Neuronal stem cell (in vitro differentiated cells): ENCODE measurements at regions not wholly inside any gene's neighbourhood (a gene's known extent, or its start where the extent isn't known, plus 50 kb on each side); places are given as distances from the start of the nearest gene placed in this dataset.

Experiments
- DNase-seq: peaks from one replicate; pipeline ENCODE4 v3.0.0-alpha.2; 2013; ENCODE audit warnings: low spot score
- H2AFZ ChIP-seq: one replicate; pipeline ENCODE4 v1.6.1; 2013; ENCODE audit warnings: mild to moderate bottlenecking, low read length, inconsistent platforms
- H2AK5ac ChIP-seq: 2 replicates; pipeline ENCODE4 v1.6.1; 2013; ENCODE audit warnings: low read depth, mild to moderate bottlenecking, inconsistent platforms, low read length, moderate library complexity, mixed read lengths
- H2BK120ac ChIP-seq: 2 replicates; pipeline ENCODE4 v1.6.1; 2013; ENCODE audit warnings: low read depth, mild to moderate bottlenecking, inconsistent platforms, low read length, moderate library complexity, mixed read lengths
- H2BK12ac ChIP-seq: one replicate; pipeline ENCODE4 v1.6.1; 2013; ENCODE audit warnings: low read length, inconsistent platforms
- H2BK15ac ChIP-seq: 2 replicates; pipeline ENCODE4 v1.6.1; 2013; ENCODE audit warnings: mild to moderate bottlenecking, low read length, inconsistent platforms, mixed read lengths
- H2BK5ac ChIP-seq: one replicate; pipeline ENCODE4 v1.6.1; 2013; ENCODE audit warnings: inconsistent platforms, mild to moderate bottlenecking, low read length, moderate library complexity
- H3K14ac ChIP-seq: one replicate; pipeline ENCODE4 v1.6.1; 2013; ENCODE audit warnings: low read length, inconsistent platforms
- H3K18ac ChIP-seq: 2 replicates; pipeline ENCODE4 v1.6.1; 2013; ENCODE audit warnings: low read length, inconsistent platforms
- H3K23ac ChIP-seq: 2 replicates; pipeline ENCODE4 v1.6.1; 2013; ENCODE audit warnings: low read depth, mild to moderate bottlenecking, mixed read lengths, low read length, inconsistent platforms; ENCODE audit not compliant: poor library complexity
- H3K27ac ChIP-seq: replicated peaks from 3 replicates; pipeline ENCODE4 v1.5.1; 2013; ENCODE audit warnings: low read length, inconsistent platforms
- H3K27me3 ChIP-seq, 3 experiments: 2 replicates each; pipeline ENCODE4 v1.6.1; 2013; ENCODE audit warnings: low read length in 3 of 3, mild to moderate bottlenecking in 2 of 3, inconsistent platforms in 1 of 3, low read depth in 1 of 3, mixed read lengths in 1 of 3, moderate library complexity in 1 of 3; ENCODE audit not compliant: control insufficient read depth in 3 of 3, insufficient read depth in 3 of 3
- H3K36me3 ChIP-seq, 2 donors: replicated peaks in 1 of 2; 2 replicates each; pipeline ENCODE4 v1.6.1; 2013; ENCODE audit warnings: low read length in 2 of 2; ENCODE audit not compliant: control insufficient read depth in 2 of 2, insufficient read depth in 2 of 2
- H3K4ac ChIP-seq: 2 replicates; pipeline ENCODE4 v1.6.1; 2013; ENCODE audit warnings: inconsistent platforms, mild to moderate bottlenecking, low read length, moderate library complexity
- H3K4me1 ChIP-seq, 2 donors: 1 replicate in 1 of 2; 2 replicates in 1 of 2; pipeline ENCODE4 v1.6.1; 2013; ENCODE audit warnings: low read length in 2 of 2, low read depth in 1 of 2; ENCODE audit not compliant: control insufficient read depth in 2 of 2, insufficient read depth in 1 of 2
- H3K4me2 ChIP-seq: one replicate; pipeline ENCODE4 v1.6.1; 2013; ENCODE audit warnings: mild to moderate bottlenecking, low read length, inconsistent platforms; ENCODE audit not compliant: insufficient read depth, poor library complexity, severe bottlenecking
- H3K4me3 ChIP-seq, 2 donors: 2 replicates each; pipeline ENCODE4 v1.5.1; 2013; ENCODE audit warnings: low read length in 2 of 2, mild to moderate bottlenecking in 2 of 2, inconsistent platforms in 1 of 2, moderate library complexity in 1 of 2
- H3K79me1 ChIP-seq: one replicate; pipeline ENCODE4 v1.6.1; 2013; ENCODE audit warnings: low read depth, mild to moderate bottlenecking, inconsistent platforms, low read length, moderate library complexity
- H3K9ac ChIP-seq: one replicate; pipeline ENCODE4 v1.6.1; 2013; ENCODE audit warnings: mild to moderate bottlenecking, low read depth, low read length, inconsistent platforms; ENCODE audit not compliant: poor library complexity
- H3K9me3 ChIP-seq, 2 donors: replicated peaks in 1 of 2; 2 replicates each; pipeline versions ENCODE3 to v1.6.1; 2013; ENCODE audit warnings: low read length in 2 of 2, mild to moderate bottlenecking in 2 of 2, inconsistent platforms in 1 of 2, low read depth in 1 of 2, mixed read lengths in 1 of 2, moderate library complexity in 1 of 2; ENCODE audit not compliant: control insufficient read depth in 2 of 2, insufficient read depth in 1 of 2
- H4K8ac ChIP-seq: one replicate; pipeline ENCODE4 v1.6.1; 2013; ENCODE audit warnings: low read depth, mild to moderate bottlenecking, inconsistent platforms, low read length, moderate library complexity
- H4K91ac ChIP-seq: one replicate; pipeline ENCODE4 v1.6.1; 2013; ENCODE audit warnings: low read length, low read depth, mild to moderate bottlenecking, inconsistent platforms; ENCODE audit not compliant: poor library complexity
- WGBS, 2 donors: extraction: QIAGEN DNeasy Blood & Tissue Kit; methylation state at CpG; one replicate each; pipeline ENCODE4 v1.1.7; 2013; ENCODE audit warnings: missing lambda C conversion rate in 2 of 2, mixed read lengths in 1 of 2; ENCODE audit not compliant: insufficient read length in 2 of 2, insufficient replicate concordance in 1 of 2; ENCODE audit errors: extremely low coverage in 2 of 2; 5-methylcytosine and 5-hydroxymethylcytosine counted together

GRCh38 chr3:193842029-193842798 is 249.2 kb downstream of the OPA1 start:
- Histone ChIP-seq H2AFZ (peak overlapping the region; percentile 45), H4K8ac (no peak overlapping the region), H3K18ac (no peak overlapping the region), H3K27ac (no peak overlapping the region), H2AK5ac (no peak overlapping the region), H3K4me1 (no peaks in the 10 kb centered on the region), H2BK5ac (no peak overlapping the region), H3K9me3 (peaks cover 0 to 16% of the 10 kb centered on the region in 2 donors), H3K79me1 (no peaks in the 10 kb centered on the region), H3K14ac (no peak overlapping the region), H2BK120ac (no peak overlapping the region), H3K9ac (no peak overlapping the region), H3K36me3 (no peaks in the 10 kb centered on the region), H2BK15ac (no peak overlapping the region), H4K91ac (no peak overlapping the region), H3K4me3 (no peak overlapping the region), H3K23ac (no peak overlapping the region), H3K4ac (no peak overlapping the region), H2BK12ac (no peak overlapping the region), H3K27me3 (no peaks in the 10 kb centered on the region), H3K4me2 (no peak overlapping the region)
- no CpG with 5 or more reads among the region's 16 CpGs for WGBS, 2 donors
- no peak for DNase-seq

- no peaks in the 10 kb centered on the region for H3K36me3 ChIP-seq
- no peak overlapping the region for H2BK120ac ChIP-seq
- H3K14ac ChIP-seq, result no peak overlapping the region
- H3K27me3 ChIP-seq, result no peaks in the 10 kb centered on the region
- no peaks in the 10 kb centered on the region for H3K4me1 ChIP-seq
- H3K79me1 ChIP-seq, result no peaks in the 10 kb centered on the region
- no peak for DNase-seq
- no peak overlapping the region for H2AK5ac ChIP-seq
- no peak overlapping the region for H3K27ac ChIP-seq
- H3K4ac ChIP-seq, result no peak overlapping the region
- H3K23ac ChIP-seq, result peak overlapping the region; percentile 49
- no peak overlapping the region for H4K8ac ChIP-seq
- H2BK12ac ChIP-seq, result no peak overlapping the region
- H3K9me3 ChIP-seq, result peaks cover 0 to 16% of the 10 kb centered on the region in 2 donors
- H2BK5ac ChIP-seq, result no peak overlapping the region
- no peak overlapping the region for H3K9ac ChIP-seq
- no peak overlapping the region for H3K4me2 ChIP-seq
- peak overlapping the region; percentile 45 for H2AFZ ChIP-seq
- no peak overlapping the region for H3K4me3 ChIP-seq
- no peak overlapping the region for H4K91ac ChIP-seq
- peak overlapping the region; percentile 34 for H3K18ac ChIP-seq
- H2BK15ac ChIP-seq, result no peak overlapping the region
- no CpG with 5 or more reads among the region's 13 CpGs for WGBS, 2 donors
These were observed 249.9 kb downstream of the OPA1 start for GRCh38 chr3:193842832-193843473.

- no peak overlapping the region for H2BK120ac ChIP-seq
These were observed 250.7 kb downstream of the OPA1 start for GRCh38 chr3:193843474-193844301.

GRCh38 chr3:193844472-193844871 is 251.5 kb downstream of the OPA1 start:
- WGBS, 2 donors, result no CpG with 5 or more reads among the region's 3 CpGs
- Histone ChIP-seq H2BK5ac (no peak overlapping the region), H3K9ac (no peak overlapping the region)

More at GRCh38 chr3:193843474-193844301, 250.7 kb downstream of the OPA1 start:
- no peak overlapping the region for H4K8ac ChIP-seq
- H3K36me3 ChIP-seq, result no peaks in the 10 kb centered on the region
- H3K9me3 ChIP-seq, result peaks cover 0 to 16% of the 10 kb centered on the region in 2 donors
- no peaks in the 10 kb centered on the region for H3K79me1 ChIP-seq
- no peak overlapping the region for H2BK12ac ChIP-seq
- no peak overlapping the region for H3K4me3 ChIP-seq
- H3K4me2 ChIP-seq, result no peak overlapping the region
- no peak overlapping the region for H3K23ac ChIP-seq
- H4K91ac ChIP-seq, result no peak overlapping the region
- peak overlapping the region; percentile 29 for H2AK5ac ChIP-seq
- no peak for DNase-seq
- H3K14ac ChIP-seq, result no peak overlapping the region
- no peak overlapping the region for H2AFZ ChIP-seq
- no CpG with 5 or more reads among the region's 5 CpGs for WGBS, 2 donors
- no peak overlapping the region for H3K18ac ChIP-seq
- no peaks in the 10 kb centered on the region for H3K4me1 ChIP-seq
- no peak overlapping the region for H3K27ac ChIP-seq
- no peak overlapping the region for H3K4ac ChIP-seq
- H2BK15ac ChIP-seq, result no peak overlapping the region
- H3K27me3 ChIP-seq, result no peaks in the 10 kb centered on the region
- no peak overlapping the region for H2BK5ac ChIP-seq
- H3K9ac ChIP-seq, result no peak overlapping the region

More at GRCh38 chr3:193844472-193844871, 251.5 kb downstream of the OPA1 start:
- Histone ChIP-seq H3K27ac (no peak overlapping the region), H3K23ac (no peak overlapping the region), H3K27me3 (no peaks in the 10 kb centered on the region), H3K36me3 (no peaks in the 10 kb centered on the region), H3K79me1 (no peaks in the 10 kb centered on the region), H2AK5ac (no peak overlapping the region), H3K4me3 (no peak overlapping the region), H4K91ac (no peak overlapping the region), H3K4ac (no peak overlapping the region), H3K18ac (no peak overlapping the region), H2BK12ac (no peak overlapping the region), H3K4me1 (no peaks in the 10 kb centered on the region), H4K8ac (no peak overlapping the region), H3K4me2 (no peak overlapping the region), H3K14ac (no peak overlapping the region), H2AFZ (no peak overlapping the region), H2BK120ac (no peak overlapping the region), H2BK15ac (no peak overlapping the region), H3K9me3 (peaks cover 0 to 20% of the 10 kb centered on the region in 2 donors)
- DNase-seq, result no peak
